Natural killer cell (primary cell): ENCODE measurements at regions not wholly inside any gene's neighbourhood (a gene's known extent, or its start where the extent isn't known, plus 50 kb on each side); places are given as distances from the start of the nearest gene placed in this dataset.

Experiments
- ATAC-seq, 3 donors: fragments of 150-1000 bp in 2 of 3; fragments of 200-7000 bp in 1 of 3; cut with Tn5 transposase; 1 replicate in 1 of 3; 2 replicates in 2 of 3; pipeline ENCODE4 v1.10.0; 2021; ENCODE audit warnings: mild to moderate bottlenecking in 2 of 3, moderate library complexity in 2 of 3
- DNase-seq, 2 donors: peaks; one replicate each; pipeline versions ENCODE4 v3.0.0 to v3.0.0-alpha.2; 2013 to 2021; ENCODE audit warnings: mixed read lengths in 1 of 2
- H3K27ac ChIP-seq: one replicate; pipeline ENCODE4 v1.5.1; 2013; ENCODE audit warnings: mild to moderate bottlenecking, low read length
- H3K27me3 ChIP-seq: one replicate; pipeline ENCODE4 v1.6.1; 2013; ENCODE audit warnings: low read length; ENCODE audit not compliant: control insufficient read depth, insufficient read depth
- H3K36me3 ChIP-seq: one replicate; pipeline ENCODE4 v1.6.1; 2013; ENCODE audit warnings: low read length; ENCODE audit not compliant: control insufficient read depth, insufficient read depth
- H3K4me1 ChIP-seq: one replicate; pipeline ENCODE4 v1.6.1; 2013; ENCODE audit warnings: low read length; ENCODE audit not compliant: control insufficient read depth, insufficient read depth
- H3K4me3 ChIP-seq: one replicate; pipeline ENCODE4 v1.5.1; 2013; ENCODE audit warnings: low read length
- H3K9me3 ChIP-seq: one replicate; pipeline ENCODE4 v1.6.1; 2013; ENCODE audit warnings: low read length; ENCODE audit not compliant: control insufficient read depth, insufficient read depth
- H3K27ac Mint-ChIP-seq, 2 donors: one replicate each; pipeline ENCODE4 v1.8.0; 2022; ENCODE audit warnings: mild to moderate bottlenecking in 2 of 2, mixed read lengths in 2 of 2, moderate library complexity in 1 of 2
- H3K27me3 Mint-ChIP-seq, 2 donors: one replicate each; pipeline ENCODE4 v1.8.0; 2022; ENCODE audit warnings: low read depth in 2 of 2, mixed read lengths in 2 of 2
- H3K36me3 Mint-ChIP-seq: one replicate; pipeline ENCODE4 v1.8.0; 2022; ENCODE audit warnings: mixed read lengths
- H3K4me1 Mint-ChIP-seq, 2 donors: one replicate each; pipeline ENCODE4 v1.8.0; 2022; ENCODE audit warnings: mixed read lengths in 2 of 2
- H3K4me3 Mint-ChIP-seq: one replicate; pipeline ENCODE4 v1.8.0; 2022; ENCODE audit warnings: mild to moderate bottlenecking, moderate library complexity, mixed read lengths
- H3K9me3 Mint-ChIP-seq, 2 donors: one replicate each; pipeline ENCODE4 v1.8.0; 2022; ENCODE audit warnings: mixed read lengths in 2 of 2
- CTCF ChIP-seq: fragments of 200-600 bp; IDR thresholded peaks from one replicate; pipeline ENCODE4 v1.8.0; 2022; ENCODE audit warnings: antibody characterized with exemption
- WGBS: methylation state at CpG from one replicate; pipeline ENCODE4 v1.1.7; 2013; ENCODE audit warnings: missing lambda C conversion rate; ENCODE audit not compliant: insufficient coverage; 5-methylcytosine and 5-hydroxymethylcytosine counted together
- intact Hi-C: fragments of 100-400 bp; cut with micrococcal nuclease; formaldehyde crosslinking; loops from one replicate; pipeline ENCODE4 v1.14.2; 2022

- no peaks in the 10 kb centered on the region for H3K36me3 ChIP-seq
- no peaks in the 10 kb centered on the region for H3K4me1 ChIP-seq
- intact Hi-C loops: loop anchor here (10.0 kb wide), 1 partner anchor 315 kb away; no protein-coding TSS in a partner anchor
- ATAC-seq (no peak), DNase-seq (no peak)
- H3K9me3 Mint-ChIP-seq: no peaks in the 10 kb centered on the region
- no peak overlapping the region for H3K27ac ChIP-seq
- H3K9me3 ChIP-seq: no peaks in the 10 kb centered on the region
- H3K36me3 Mint-ChIP-seq: no peaks in the 10 kb centered on the region
- no peak overlapping the region for H3K4me3 Mint-ChIP-seq
- H3K4me1 Mint-ChIP-seq: peaks cover 0 to 6% of the 10 kb centered on the region in 2 donors
- no CpG with 5 or more reads among the region's 1 CpG for WGBS
- peaks cover 21 to 23% of the 10 kb centered on the region in 2 donors for H3K27me3 Mint-ChIP-seq
- no peak for TF ChIP-seq CTCF
- no peak overlapping the region for H3K27ac Mint-ChIP-seq
- no peaks in the 10 kb centered on the region for H3K27me3 ChIP-seq
- no peak overlapping the region for H3K4me3 ChIP-seq
Measured at GRCh38 chr9:81529556-81530193, 159.7 kb downstream of the TLE1 start.

GRCh38 chr9:81526587-81526986, 162.8 kb downstream of the TLE1 start:
- Mint-ChIP-seq H3K27me3 (peaks cover 23 to 27% of the 10 kb centered on the region in 2 donors), H3K27ac (no peak overlapping the region), H3K4me3 (no peak overlapping the region), H3K36me3 (no peaks in the 10 kb centered on the region), H3K9me3 (no peaks in the 10 kb centered on the region), H3K4me1 (peaks cover 0 to 11% of the 10 kb centered on the region in 2 donors)
- ATAC-seq: no peak
- intact Hi-C loops: loop anchor here (10.0 kb wide), 1 partner anchor 318 kb away; no protein-coding TSS in a partner anchor
- WGBS: 91% methylated on average over 2 of the region's 2 CpGs
- no peak for DNase-seq
- H3K4me1 ChIP-seq: no peaks in the 10 kb centered on the region
- H3K36me3 ChIP-seq: no peaks in the 10 kb centered on the region
- no peak overlapping the region for H3K27ac ChIP-seq
- no peaks in the 10 kb centered on the region for H3K9me3 ChIP-seq
- TF ChIP-seq CTCF: no peak
- no peaks in the 10 kb centered on the region for H3K27me3 ChIP-seq
- no peak overlapping the region for H3K4me3 ChIP-seq

GRCh38 chr9:81522716-81523551, 166.4 kb downstream of the TLE1 start:
- Histone ChIP-seq H3K27ac (no peak overlapping the region), H3K4me1 (no peaks in the 10 kb centered on the region), H3K4me3 (no peak overlapping the region), H3K36me3 (no peaks in the 10 kb centered on the region), H3K9me3 (no peaks in the 10 kb centered on the region), H3K27me3 (no peaks in the 10 kb centered on the region)
- peak in 1 of 2 donors; percentile 29 for DNase-seq
- WGBS: 45% methylated on average over 6 of the region's 8 CpGs
- no peak overlapping the region for H3K27ac Mint-ChIP-seq
- peak; percentile 66 for TF ChIP-seq CTCF
- peak overlapping the region; percentile 47 for H3K4me3 Mint-ChIP-seq
- no peaks in the 10 kb centered on the region for H3K9me3 Mint-ChIP-seq
- peaks cover 0 to 11% of the 10 kb centered on the region in 2 donors for H3K4me1 Mint-ChIP-seq
- no peaks in the 10 kb centered on the region for H3K36me3 Mint-ChIP-seq
- intact Hi-C loops: loop anchor here (1.0 to 10.0 kb wide), 2 partner anchors 164 to 322 kb away; no protein-coding TSS in a partner anchor
- H3K27me3 Mint-ChIP-seq: peaks cover 14 to 19% of the 10 kb centered on the region in 2 donors
- ATAC-seq: peak; percentile 55 to 87 (median 70)
